ENCODE measurements at regions not wholly inside any gene's neighbourhood (a gene's known extent, or its start where the extent isn't known, plus 50 kb on each side); places are given as distances from the start of the nearest gene placed in this dataset.

GRCh38 chr10:128437786-128438345 lies 311.6 kb upstream of the MKI67 start:
- in situ Hi-C loops (cut with MboI; ENCODE audit: low sequenced_read_pairs, unreplicated experiment) = no loop called here
- no peak for TF ChIP-seq CTCF (IDR thresholded peaks at IDR 0.05; ENCODE audit: borderline replicate concordance, control extremely low read depth, extremely low read depth, insufficient read depth, missing control alignments)
- DNase-seq (ENCODE audit: low spot score) = no peak

- DNase-seq (ENCODE audit: low spot score) = no peak
- in situ Hi-C loops (cut with MboI; ENCODE audit: low sequenced_read_pairs, unreplicated experiment) = no loop called here
- TF ChIP-seq CTCF (IDR thresholded peaks at IDR 0.05; ENCODE audit: borderline replicate concordance, control extremely low read depth, extremely low read depth, insufficient read depth, missing control alignments) = no peak
These were observed 312.3 kb upstream of the MKI67 start for GRCh38 chr10:128438417-128439063.

GRCh38 chr10:128440513-128441160 lies 314.4 kb upstream of the MKI67 start:
- TF ChIP-seq CTCF (IDR thresholded peaks at IDR 0.05; ENCODE audit: borderline replicate concordance, control extremely low read depth, extremely low read depth, insufficient read depth, missing control alignments) = no peak
- DNase-seq (ENCODE audit: low spot score) = no peak
- in situ Hi-C loops (cut with MboI; ENCODE audit: low sequenced_read_pairs, unreplicated experiment) = no loop called here

GRCh38 chr10:128443925-128444518 lies 317.8 kb upstream of the MKI67 start:
- no peak for TF ChIP-seq CTCF (IDR thresholded peaks at IDR 0.05; ENCODE audit: borderline replicate concordance, control extremely low read depth, extremely low read depth, insufficient read depth, missing control alignments)
- no peak for DNase-seq (ENCODE audit: low spot score)
- in situ Hi-C loops (cut with MboI; ENCODE audit: low sequenced_read_pairs, unreplicated experiment) = no loop called here

- no peak for TF ChIP-seq CTCF (IDR thresholded peaks at IDR 0.05; ENCODE audit: borderline replicate concordance, control extremely low read depth, extremely low read depth, insufficient read depth, missing control alignments)
- DNase-seq (ENCODE audit: low spot score) = no peak
- in situ Hi-C loops (cut with MboI; ENCODE audit: low sequenced_read_pairs, unreplicated experiment) = no loop called here
These were observed 322.6 kb upstream of the MKI67 start for GRCh38 chr10:128448796-128449195.

GRCh38 chr10:128451879-128452278 lies 325.7 kb upstream of the MKI67 start:
- in situ Hi-C loops (cut with MboI; ENCODE audit: low sequenced_read_pairs, unreplicated experiment) = no loop called here
- no peak for TF ChIP-seq CTCF (IDR thresholded peaks at IDR 0.05; ENCODE audit: borderline replicate concordance, control extremely low read depth, extremely low read depth, insufficient read depth, missing control alignments)
- DNase-seq (ENCODE audit: low spot score) = no peak
